Islet precursor cell (in vitro differentiated cells): ENCODE measurements at regions not wholly inside any gene's neighbourhood (a gene's known extent, or its start where the extent isn't known, plus 50 kb on each side); places are given as distances from the start of the nearest gene placed in this dataset.
A peak's percentile ranks its signal among the peaks of the same experiment; 100 is the strongest.
"Not testable (repeated sequence)": the region's sequence is repeated elsewhere in the genome, so short reads cannot be mapped to it uniquely, and the experiment has no call there.

Source experiments
- DNase-seq: peaks from one replicate; pipeline ENCODE4 v3.0.0-alpha.2; 2018

- no peak for DNase-seq
Measured at GRCh38 chr9:115759426-115759825, 394.2 kb upstream of the PAPPA start.

- DNase-seq: no peak
Measured at GRCh38 chr9:115764645-115765044, 388.9 kb upstream of the PAPPA start.

GRCh38 chr9:115765060-115765459 lies 388.5 kb upstream of the PAPPA start:
- DNase-seq: no peak

- no peak for DNase-seq
Measured at GRCh38 chr9:115766370-115766955, 387.1 kb upstream of the PAPPA start.

GRCh38 chr9:115770521-115770920 lies 383.1 kb upstream of the PAPPA start:
- DNase-seq: no peak

- peak; percentile 58 for DNase-seq
Measured at GRCh38 chr9:115775659-115776058, 377.9 kb upstream of the PAPPA start.

GRCh38 chr9:115777610-115778009 lies 376.0 kb upstream of the PAPPA start:
- no peak for DNase-seq

GRCh38 chr9:115781070-115781736 lies 372.4 kb upstream of the PAPPA start:
- no peak for DNase-seq

- no peak for DNase-seq
Measured at GRCh38 chr9:115786321-115786720, 367.3 kb upstream of the PAPPA start.

GRCh38 chr9:115790520-115790919 lies 363.1 kb upstream of the PAPPA start:
- no peak for DNase-seq

GRCh38 chr9:115794921-115795475 lies 358.6 kb upstream of the PAPPA start:
- no peak for DNase-seq

- no peak for DNase-seq
Measured at GRCh38 chr9:115799734-115800133, 353.9 kb upstream of the PAPPA start.

GRCh38 chr9:115804206-115804605 lies 349.4 kb upstream of the PAPPA start:
- no peak for DNase-seq

GRCh38 chr9:115808108-115808507 lies 345.5 kb upstream of the PAPPA start:
- no peak for DNase-seq

GRCh38 chr9:115808695-115809094 lies 344.9 kb upstream of the PAPPA start:
- no peak for DNase-seq

- DNase-seq: no peak
Measured at GRCh38 chr9:115810166-115810565, 343.4 kb upstream of the PAPPA start.

GRCh38 chr9:115814081-115814480 lies 339.5 kb upstream of the PAPPA start:
- DNase-seq: no peak

GRCh38 chr9:115815786-115816185 lies 337.8 kb upstream of the PAPPA start:
- no peak for DNase-seq

- not testable (repeated sequence) for DNase-seq
Measured at GRCh38 chr9:115818651-115819050, 334.9 kb upstream of the PAPPA start.

GRCh38 chr9:115832031-115832430 lies 321.6 kb upstream of the PAPPA start:
- no peak for DNase-seq

GRCh38 chr9:115837618-115838017 lies 316.0 kb upstream of the PAPPA start:
- no peak for DNase-seq

- DNase-seq: no peak
Measured at GRCh38 chr9:115838417-115838816, 315.2 kb upstream of the PAPPA start.

- DNase-seq: not testable (repeated sequence)
Measured at GRCh38 chr9:115844433-115844832, 309.2 kb upstream of the PAPPA start.

- peak; percentile 76 for DNase-seq
Measured at GRCh38 chr9:115845648-115846312, 307.8 kb upstream of the PAPPA start.
